Progenitor cell of endocrine pancreas (in vitro differentiated cells): ENCODE measurements at regions not wholly inside any gene's neighbourhood (a gene's known extent, or its start where the extent isn't known, plus 50 kb on each side); places are given as distances from the start of the nearest gene placed in this dataset.

Source experiments
- DNase-seq: peaks from one replicate; pipeline ENCODE4 v3.0.0; 2021; ENCODE audit warnings: low spot score; ENCODE audit not compliant: unreplicated experiment
- H3K27ac Mint-ChIP-seq: 2 replicates; pipeline ENCODE4 v1.8.0; 2021; ENCODE audit warnings: mild to moderate bottlenecking, moderate library complexity, mixed read lengths
- H3K27me3 Mint-ChIP-seq: 2 replicates; pipeline ENCODE4 v1.8.0; 2021; ENCODE audit warnings: mixed read lengths
- H3K36me3 Mint-ChIP-seq: 2 replicates; pipeline ENCODE4 v1.8.0; 2022; ENCODE audit warnings: mixed read lengths; ENCODE audit not compliant: insufficient read depth
- H3K4me1 Mint-ChIP-seq: 2 replicates; pipeline ENCODE4 v1.8.0; 2021; ENCODE audit warnings: low read depth, mixed read lengths
- H3K4me3 Mint-ChIP-seq: 2 replicates; pipeline ENCODE4 v1.8.0; 2021; ENCODE audit warnings: low read depth, mild to moderate bottlenecking, moderate library complexity, mixed read lengths
- H3K9me3 Mint-ChIP-seq: 2 replicates; pipeline ENCODE4 v1.8.0; 2021; ENCODE audit warnings: low read depth, mixed read lengths
- CTCF ChIP-seq: fragments of 200-600 bp; sonication (generic); IDR thresholded peaks from one replicate; pipeline ENCODE4 v1.5.0; 2021; ENCODE audit warnings: antibody characterized with exemption, mild to moderate bottlenecking; ENCODE audit not compliant: unreplicated experiment

- H3K4me3 Mint-ChIP-seq: no peak overlapping the region
- H3K4me1 Mint-ChIP-seq: no peaks in the 10 kb centered on the region
- H3K27me3 Mint-ChIP-seq: no peaks in the 10 kb centered on the region
- no peak for DNase-seq
- peaks cover 12% of the 10 kb centered on the region for H3K9me3 Mint-ChIP-seq
- no peaks in the 10 kb centered on the region for H3K36me3 Mint-ChIP-seq
- TF ChIP-seq CTCF: no peak
- H3K27ac Mint-ChIP-seq: no peak overlapping the region
Measured at GRCh38 chr6:55088902-55089301, 85.4 kb upstream of the HCRTR2 start.

GRCh38 chr6:55089325-55089724, 85.0 kb upstream of the HCRTR2 start:
- H3K4me3 Mint-ChIP-seq: no peak overlapping the region
- TF ChIP-seq CTCF: no peak
- no peaks in the 10 kb centered on the region for H3K27me3 Mint-ChIP-seq
- H3K36me3 Mint-ChIP-seq: no peaks in the 10 kb centered on the region
- H3K4me1 Mint-ChIP-seq: no peaks in the 10 kb centered on the region
- H3K9me3 Mint-ChIP-seq: peaks cover 12% of the 10 kb centered on the region
- H3K27ac Mint-ChIP-seq: no peak overlapping the region
- no peak for DNase-seq

- Mint-ChIP-seq H3K4me3 (no peak overlapping the region), H3K9me3 (no peaks in the 10 kb centered on the region), H3K4me1 (no peaks in the 10 kb centered on the region), H3K36me3 (no peaks in the 10 kb centered on the region), H3K27me3 (no peaks in the 10 kb centered on the region), H3K27ac (no peak overlapping the region)
- TF ChIP-seq CTCF: no peak
- DNase-seq: no peak
Measured at GRCh38 chr6:55100686-55101085, 73.6 kb upstream of the HCRTR2 start.

- no peak overlapping the region for H3K27ac Mint-ChIP-seq
- no peak for TF ChIP-seq CTCF
- DNase-seq: no peak
- H3K9me3 Mint-ChIP-seq: no peaks in the 10 kb centered on the region
- no peaks in the 10 kb centered on the region for H3K27me3 Mint-ChIP-seq
- no peaks in the 10 kb centered on the region for H3K36me3 Mint-ChIP-seq
- H3K4me1 Mint-ChIP-seq: no peaks in the 10 kb centered on the region
- no peak overlapping the region for H3K4me3 Mint-ChIP-seq
Measured at GRCh38 chr6:55101157-55101556, 73.2 kb upstream of the HCRTR2 start.

- Mint-ChIP-seq H3K36me3 (no peaks in the 10 kb centered on the region), H3K27ac (peak overlapping the region; percentile 39), H3K27me3 (no peaks in the 10 kb centered on the region), H3K4me3 (no peak overlapping the region), H3K4me1 (no peaks in the 10 kb centered on the region), H3K9me3 (peaks cover 13% of the 10 kb centered on the region)
- DNase-seq: no peak
- TF ChIP-seq CTCF: no peak
Measured at GRCh38 chr6:55108134-55109130, 65.9 kb upstream of the HCRTR2 start.
